Adrenal gland (tissue), 5 donors: ENCODE measurements at regions not wholly inside any gene's neighbourhood (a gene's known extent, or its start where the extent isn't known, plus 50 kb on each side); places are given as distances from the start of the nearest gene placed in this dataset.

Experiments used
- POLR2A ChIP-seq, 2 donors: fragments of 450-650 bp; IDR thresholded peaks; one replicate each; pipeline ENCODE4 v1.6.1; 2017; ENCODE audit warnings: antibody characterized with exemption in 2 of 2, mild to moderate bottlenecking in 2 of 2, moderate library complexity in 1 of 2
- TF ChIP-seq, protein P1 (sequence below), 6 experiments: fragments of 450-650 bp in 4 of 6; fragments of 200-600 bp in 2 of 6; sonication (generic) in 1 of 6; IDR thresholded peaks; 1 replicate in 5 of 6; 2 replicates in 1 of 6; pipeline versions ENCODE4 v1.5.1 to v1.8.0; 2016 to 2021; ENCODE audit warnings: antibody characterized with exemption in 6 of 6, mild to moderate bottlenecking in 2 of 6, moderate library complexity in 1 of 6
- donor health status: DM: no; HTN: no; CAD: no.

GRCh38 chr3:166201476-166201875 is 364.3 kb upstream of the BCHE start:
- TF ChIP-seq, protein P1, sequence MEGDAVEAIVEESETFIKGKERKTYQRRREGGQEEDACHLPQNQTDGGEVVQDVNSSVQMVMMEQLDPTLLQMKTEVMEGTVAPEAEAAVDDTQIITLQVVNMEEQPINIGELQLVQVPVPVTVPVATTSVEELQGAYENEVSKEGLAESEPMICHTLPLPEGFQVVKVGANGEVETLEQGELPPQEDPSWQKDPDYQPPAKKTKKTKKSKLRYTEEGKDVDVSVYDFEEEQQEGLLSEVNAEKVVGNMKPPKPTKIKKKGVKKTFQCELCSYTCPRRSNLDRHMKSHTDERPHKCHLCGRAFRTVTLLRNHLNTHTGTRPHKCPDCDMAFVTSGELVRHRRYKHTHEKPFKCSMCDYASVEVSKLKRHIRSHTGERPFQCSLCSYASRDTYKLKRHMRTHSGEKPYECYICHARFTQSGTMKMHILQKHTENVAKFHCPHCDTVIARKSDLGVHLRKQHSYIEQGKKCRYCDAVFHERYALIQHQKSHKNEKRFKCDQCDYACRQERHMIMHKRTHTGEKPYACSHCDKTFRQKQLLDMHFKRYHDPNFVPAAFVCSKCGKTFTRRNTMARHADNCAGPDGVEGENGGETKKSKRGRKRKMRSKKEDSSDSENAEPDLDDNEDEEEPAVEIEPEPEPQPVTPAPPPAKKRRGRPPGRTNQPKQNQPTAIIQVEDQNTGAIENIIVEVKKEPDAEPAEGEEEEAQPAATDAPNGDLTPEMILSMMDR (IDR thresholded peaks at IDR 0.05) = no peak
- TF ChIP-seq POLR2A (IDR thresholded peaks at IDR 0.05) = no peak
